Body of pancreas (tissue), 4 donors: ENCODE measurements at regions not wholly inside any gene's neighbourhood (a gene's known extent, or its start where the extent isn't known, plus 50 kb on each side); places are given as distances from the start of the nearest gene placed in this dataset.

Experiments
- ATAC-seq: fragments of 150-250 bp; one replicate; pipeline ENCODE4 v1.9.1; 2016
- DNase-seq, 4 donors: peaks; one replicate each; pipeline ENCODE4 v3.0.0-alpha.2; 2019
- H3K27ac ChIP-seq, 4 donors: fragments of 200-600 bp; sonication (generic); 1 replicate in 3 of 4; 2 replicates in 1 of 4; pipeline versions ENCODE4 v1.5.1 to v1.6.1; 2016 to 2019; ENCODE audit warnings: mild to moderate bottlenecking in 1 of 4, mixed read lengths in 1 of 4, moderate library complexity in 1 of 4
- H3K27me3 ChIP-seq, 2 donors: fragments of 200-600 bp; sonication (generic); one replicate each; pipeline ENCODE4 v1.6.0; 2016; ENCODE audit warnings: mild to moderate bottlenecking in 1 of 2
- H3K36me3 ChIP-seq, 2 donors: fragments of 200-600 bp; sonication (generic); replicated peaks in 1 of 2; 2 replicates each; pipeline ENCODE4 v1.5.1; 2016; ENCODE audit warnings: low read depth in 2 of 2; ENCODE audit not compliant: insufficient read depth in 1 of 2
- H3K4me1 ChIP-seq: fragments of 200-600 bp; sonication (generic); one replicate; pipeline ENCODE4 v1.6.0; 2016
- H3K4me3 ChIP-seq, 2 donors: fragments of 200-600 bp; sonication (generic); 1 replicate in 1 of 2; 2 replicates in 1 of 2; pipeline ENCODE4 v1.5.1; 2016 to 2019
- H3K9me3 ChIP-seq, 3 donors: fragments of 200-600 bp; sonication (generic); 1 replicate in 2 of 3; 2 replicates in 1 of 3; pipeline ENCODE4 v1.5.1; 2016
- POLR2A ChIP-seq, 3 donors: fragments of 450-650 bp; IDR thresholded peaks; one replicate each; pipeline ENCODE4 v1.6.1; 2016; ENCODE audit warnings: antibody characterized with exemption in 3 of 3, mild to moderate bottlenecking in 2 of 3
- WGBS, 2 donors: methylation state at CpG; one replicate each; pipeline ENCODE4 v1.1.5; 2017; 5-methylcytosine and 5-hydroxymethylcytosine counted together
- intact Hi-C: fragments of 100-400 bp; cut with DNase I; formaldehyde crosslinking; loops from one replicate; pipeline ENCODE4 v1.15.1; 2023
- TF ChIP-seq, protein P1 (sequence below), 7 experiments: fragments of 450-650 bp in 4 of 7; fragments of 200-600 bp in 3 of 7; sonication (generic) in 3 of 7; IDR thresholded peaks; one replicate each; pipeline ENCODE4 v1.5.1; 2016 to 2019; ENCODE audit warnings: antibody characterized with exemption in 7 of 7

GRCh38 chr11:93073508-93074280, 104.2 kb downstream of the MTNR1B start:
- H3K36me3 ChIP-seq: no peaks in the 10 kb centered on the region
- 9 to 13% methylated on average over 4 of the region's 4 CpGs for WGBS, 2 donors
- DNase-seq (no peak), ATAC-seq (no peak)
- no peaks in the 10 kb centered on the region for H3K27me3 ChIP-seq
- intact Hi-C loops: no loop called here
- TF ChIP-seq, protein P1, sequence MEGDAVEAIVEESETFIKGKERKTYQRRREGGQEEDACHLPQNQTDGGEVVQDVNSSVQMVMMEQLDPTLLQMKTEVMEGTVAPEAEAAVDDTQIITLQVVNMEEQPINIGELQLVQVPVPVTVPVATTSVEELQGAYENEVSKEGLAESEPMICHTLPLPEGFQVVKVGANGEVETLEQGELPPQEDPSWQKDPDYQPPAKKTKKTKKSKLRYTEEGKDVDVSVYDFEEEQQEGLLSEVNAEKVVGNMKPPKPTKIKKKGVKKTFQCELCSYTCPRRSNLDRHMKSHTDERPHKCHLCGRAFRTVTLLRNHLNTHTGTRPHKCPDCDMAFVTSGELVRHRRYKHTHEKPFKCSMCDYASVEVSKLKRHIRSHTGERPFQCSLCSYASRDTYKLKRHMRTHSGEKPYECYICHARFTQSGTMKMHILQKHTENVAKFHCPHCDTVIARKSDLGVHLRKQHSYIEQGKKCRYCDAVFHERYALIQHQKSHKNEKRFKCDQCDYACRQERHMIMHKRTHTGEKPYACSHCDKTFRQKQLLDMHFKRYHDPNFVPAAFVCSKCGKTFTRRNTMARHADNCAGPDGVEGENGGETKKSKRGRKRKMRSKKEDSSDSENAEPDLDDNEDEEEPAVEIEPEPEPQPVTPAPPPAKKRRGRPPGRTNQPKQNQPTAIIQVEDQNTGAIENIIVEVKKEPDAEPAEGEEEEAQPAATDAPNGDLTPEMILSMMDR (IDR thresholded peaks at IDR 0.05): no peak
- no peak for TF ChIP-seq POLR2A (IDR thresholded peaks at IDR 0.05)
- no peak overlapping the region for H3K27ac ChIP-seq
- no peaks in the 10 kb centered on the region for H3K9me3 ChIP-seq
- H3K4me1 ChIP-seq: no peaks in the 10 kb centered on the region
- H3K4me3 ChIP-seq: no peak overlapping the region

- intact Hi-C loops: no loop called here
- WGBS, 2 donors: 66 to 79% methylated on average over 10 of the region's 10 CpGs
- no peak overlapping the region for H3K27ac ChIP-seq
Observed at GRCh38 chr11:93074352-93074751, 104.9 kb downstream of the MTNR1B start.

DNA sequence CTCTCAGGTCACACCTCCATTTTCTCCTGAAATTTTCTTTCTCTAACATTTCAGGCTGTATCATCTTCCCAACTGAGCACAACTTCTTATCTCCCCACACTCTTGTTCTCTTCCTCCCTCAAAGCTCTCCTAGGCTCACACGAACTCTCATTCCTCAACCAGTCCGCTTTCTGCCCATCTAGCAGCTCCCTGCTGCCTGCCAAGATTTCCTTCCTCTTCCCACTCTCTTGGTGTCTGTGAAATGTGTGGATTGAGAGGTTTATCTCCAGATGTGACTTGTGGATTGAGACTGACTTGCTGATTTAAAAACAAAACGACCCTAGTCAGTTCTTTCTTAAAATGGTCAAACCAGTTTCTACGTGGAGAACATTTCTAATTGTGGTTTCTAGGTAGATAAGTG, 106.3 kb downstream of the MTNR1B start:
- Histone ChIP-seq H3K36me3 (no peaks in the 10 kb centered on the region), H3K4me3 (no peak overlapping the region), H3K27me3 (no peaks in the 10 kb centered on the region), H3K9me3 (no peaks in the 10 kb centered on the region), H3K27ac (no peak overlapping the region), H3K4me1 (no peaks in the 10 kb centered on the region)
- ATAC-seq: no peak
- TF ChIP-seq, protein P1 (IDR thresholded peaks at IDR 0.05): no peak
- DNase-seq: no peak
- WGBS, 2 donors: 31 to 43% methylated on average over 4 of the region's 4 CpGs
- intact Hi-C loops: no loop called here

More at GRCh38 chr11:93074352-93074751, 104.9 kb downstream of the MTNR1B start:
- no peaks in the 10 kb centered on the region for H3K27me3 ChIP-seq
- H3K4me3 ChIP-seq: no peak overlapping the region
- H3K4me1 ChIP-seq: no peaks in the 10 kb centered on the region
- no peaks in the 10 kb centered on the region for H3K36me3 ChIP-seq
- ATAC-seq: no peak
- no peak for TF ChIP-seq POLR2A (IDR thresholded peaks at IDR 0.05)
- TF ChIP-seq, protein P1 (IDR thresholded peaks at IDR 0.05): no peak
- no peaks in the 10 kb centered on the region for H3K9me3 ChIP-seq
- DNase-seq: no peak

DNA sequence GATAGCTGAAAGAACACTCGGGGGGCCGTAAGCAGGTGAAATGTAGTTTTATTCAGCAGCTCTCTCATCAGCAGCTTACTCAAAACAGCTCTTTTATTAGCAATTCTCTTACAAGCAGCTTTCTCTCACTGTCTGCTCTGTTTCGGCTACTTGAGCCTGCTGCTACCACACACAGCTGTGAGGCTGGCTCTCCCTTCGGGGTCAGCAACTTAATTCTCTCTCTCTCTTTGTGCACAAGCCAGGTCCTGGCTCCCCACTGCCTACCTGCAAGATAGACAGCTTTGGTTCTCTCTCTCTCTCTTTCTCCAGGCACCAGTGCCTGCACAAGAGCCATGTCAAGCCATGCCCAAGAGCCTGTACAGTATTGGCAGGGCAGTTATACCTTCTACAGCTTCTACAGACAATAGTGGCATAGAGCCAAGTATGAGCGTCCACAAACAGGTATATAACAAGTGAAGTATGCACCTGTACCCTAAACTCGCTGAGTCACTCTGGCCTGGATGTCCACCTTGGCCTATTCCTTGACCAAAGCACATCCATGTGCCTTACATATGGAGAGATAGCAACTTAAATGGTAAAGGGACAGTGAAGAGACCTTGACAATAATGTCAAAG, 110.8 kb downstream of the MTNR1B start:
- H3K27me3 ChIP-seq: no peaks in the 10 kb centered on the region
- no peaks in the 10 kb centered on the region for H3K4me1 ChIP-seq
- intact Hi-C loops: no loop called here
- TF ChIP-seq, protein P1 (IDR thresholded peaks at IDR 0.05): no peak
- TF ChIP-seq POLR2A (IDR thresholded peaks at IDR 0.05): no peak
- H3K4me3 ChIP-seq: no peak overlapping the region
- no peak for DNase-seq
- no peaks in the 10 kb centered on the region for H3K36me3 ChIP-seq
- H3K9me3 ChIP-seq: no peaks in the 10 kb centered on the region
- WGBS, 2 donors: 77 to 78% methylated on average over 6 of the region's 6 CpGs
- ATAC-seq: no peak
- H3K27ac ChIP-seq: no peak overlapping the region

GRCh38 chr11:93081694-93082093, 112.2 kb downstream of the MTNR1B start:
- WGBS, 2 donors: 64 to 81% methylated on average over 1 of the region's 1 CpG
- no peaks in the 10 kb centered on the region for H3K36me3 ChIP-seq

More at GRCh38 chr11:93081694-93082093, 112.2 kb downstream of the MTNR1B start:
- Histone ChIP-seq H3K27ac (no peak overlapping the region), H3K4me1 (no peaks in the 10 kb centered on the region), H3K9me3 (no peaks in the 10 kb centered on the region), H3K4me3 (no peak overlapping the region), H3K27me3 (no peaks in the 10 kb centered on the region)
- no peak for TF ChIP-seq POLR2A (IDR thresholded peaks at IDR 0.05)
- TF ChIP-seq, protein P1 (IDR thresholded peaks at IDR 0.05): no peak
- intact Hi-C loops: no loop called here
- ATAC-seq (no peak), DNase-seq (no peak)
